NB4 (cell line): ENCODE measurements at regions not wholly inside any gene's neighbourhood (a gene's known extent, or its start where the extent isn't known, plus 50 kb on each side); places are given as distances from the start of the nearest gene placed in this dataset.
"Not testable (repeated sequence)": the region's sequence is repeated elsewhere in the genome, so short reads cannot be mapped to it uniquely, and the experiment has no call there.

Experiments
- DNase-seq: peaks from one replicate; pipeline ENCODE4 v3.0.0; 2010; ENCODE audit warnings: low read depth
- H3K4me3 ChIP-seq: one replicate; pipeline ENCODE4 v1.5.1; 2011; ENCODE audit warnings: mild to moderate bottlenecking, low read depth, low read length, moderate library complexity
- CTCF ChIP-seq: IDR thresholded peaks from one replicate; pipeline ENCODE4 v1.5.1; 2012; ENCODE audit warnings: low read depth, low read length
- MAX ChIP-seq: IDR thresholded peaks from 2 replicates; pipeline ENCODE4 v1.6.1; 2011; ENCODE audit warnings: low read depth, low read length
- MYC ChIP-seq: IDR thresholded peaks from 2 replicates; pipeline ENCODE4 v1.6.1; 2011; ENCODE audit warnings: low read depth, low read length
- POLR2A ChIP-seq: IDR thresholded peaks from 2 replicates; pipeline ENCODE4 v1.6.1; 2011; ENCODE audit warnings: mild to moderate bottlenecking; ENCODE audit not compliant: insufficient read length; ENCODE audit errors: extremely low read depth

- H3K4me3 ChIP-seq, result no peak overlapping the region
- DNase-seq, result no peak
- TF ChIP-seq CTCF (no peak), MAX (no peak), MYC (no peak), POLR2A (no peak)
Observed at GRCh38 chr22:11253000-11253511, 4274.9 kb upstream of the OR11H1 start.

GRCh38 chr22:11270981-11271380 is 4257.0 kb upstream of the OR11H1 start:
- H3K4me3 ChIP-seq, DNase-seq: not testable (repeated sequence)

- not testable (repeated sequence) for H3K4me3 ChIP-seq
- peak; percentile 62 for DNase-seq
- TF ChIP-seq CTCF, result peak; percentile 47
Observed at GRCh38 chr22:11285116-11285838, 4242.7 kb upstream of the OR11H1 start.

- not testable (repeated sequence) for DNase-seq, H3K4me3 ChIP-seq
Observed at GRCh38 chr22:11285839-11286205, 4242.2 kb upstream of the OR11H1 start.

GRCh38 chr22:11288246-11289220 is 4239.5 kb upstream of the OR11H1 start:
- not testable (repeated sequence) for H3K4me3 ChIP-seq, DNase-seq

GRCh38 chr22:11298126-11298893 is 4229.7 kb upstream of the OR11H1 start:
- H3K4me3 ChIP-seq, DNase-seq: not testable (repeated sequence)

- not testable (repeated sequence) for H3K4me3 ChIP-seq, DNase-seq
Observed at GRCh38 chr22:11302427-11302826, 4225.6 kb upstream of the OR11H1 start.

- DNase-seq, H3K4me3 ChIP-seq: not testable (repeated sequence)
Observed at GRCh38 chr22:11302904-11303303, 4225.1 kb upstream of the OR11H1 start.

- DNase-seq, H3K4me3 ChIP-seq: not testable (repeated sequence)
Observed at GRCh38 chr22:11305179-11305578, 4222.8 kb upstream of the OR11H1 start.

- not testable (repeated sequence) for DNase-seq, H3K4me3 ChIP-seq
Observed at GRCh38 chr22:11306933-11307518, 4221.0 kb upstream of the OR11H1 start.
